ENCODE measurements at regions not wholly inside any gene's neighbourhood (a gene's known extent, or its start where the extent isn't known, plus 50 kb on each side); places are given as distances from the start of the nearest gene placed in this dataset.
"Not testable (repeated sequence)": the region's sequence is repeated elsewhere in the genome, so short reads cannot be mapped to it uniquely, and the experiment has no call there.

DNA sequence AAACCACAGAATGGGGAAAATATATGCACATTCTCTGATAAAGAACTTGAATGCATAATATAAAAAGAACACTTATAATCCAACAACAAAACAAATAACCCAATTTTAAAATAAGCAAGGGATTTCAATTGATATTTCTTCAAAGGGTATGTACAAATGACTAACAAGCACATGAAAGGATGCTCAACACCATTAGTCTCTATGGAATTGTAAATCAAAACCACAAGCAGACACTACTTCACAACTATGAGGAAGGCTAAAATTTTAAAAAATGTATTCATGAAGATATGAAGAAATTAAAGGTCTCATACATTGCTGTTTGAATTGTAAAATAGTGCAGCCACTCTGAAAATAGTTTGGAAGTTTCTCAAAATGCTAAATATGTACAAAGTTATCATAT is 78.9 kb upstream of the GAS1 start:
- TF ChIP-seq, protein P1, sequence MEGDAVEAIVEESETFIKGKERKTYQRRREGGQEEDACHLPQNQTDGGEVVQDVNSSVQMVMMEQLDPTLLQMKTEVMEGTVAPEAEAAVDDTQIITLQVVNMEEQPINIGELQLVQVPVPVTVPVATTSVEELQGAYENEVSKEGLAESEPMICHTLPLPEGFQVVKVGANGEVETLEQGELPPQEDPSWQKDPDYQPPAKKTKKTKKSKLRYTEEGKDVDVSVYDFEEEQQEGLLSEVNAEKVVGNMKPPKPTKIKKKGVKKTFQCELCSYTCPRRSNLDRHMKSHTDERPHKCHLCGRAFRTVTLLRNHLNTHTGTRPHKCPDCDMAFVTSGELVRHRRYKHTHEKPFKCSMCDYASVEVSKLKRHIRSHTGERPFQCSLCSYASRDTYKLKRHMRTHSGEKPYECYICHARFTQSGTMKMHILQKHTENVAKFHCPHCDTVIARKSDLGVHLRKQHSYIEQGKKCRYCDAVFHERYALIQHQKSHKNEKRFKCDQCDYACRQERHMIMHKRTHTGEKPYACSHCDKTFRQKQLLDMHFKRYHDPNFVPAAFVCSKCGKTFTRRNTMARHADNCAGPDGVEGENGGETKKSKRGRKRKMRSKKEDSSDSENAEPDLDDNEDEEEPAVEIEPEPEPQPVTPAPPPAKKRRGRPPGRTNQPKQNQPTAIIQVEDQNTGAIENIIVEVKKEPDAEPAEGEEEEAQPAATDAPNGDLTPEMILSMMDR (conservative IDR thresholded peaks at IDR 0.05; ENCODE audit: low read depth, low read length): no peak
- no peak for DNase-seq (ENCODE audit: low read depth)
- no peak overlapping the region for H3K4me3 ChIP-seq (ENCODE audit: low read depth, low read length)

DNA sequence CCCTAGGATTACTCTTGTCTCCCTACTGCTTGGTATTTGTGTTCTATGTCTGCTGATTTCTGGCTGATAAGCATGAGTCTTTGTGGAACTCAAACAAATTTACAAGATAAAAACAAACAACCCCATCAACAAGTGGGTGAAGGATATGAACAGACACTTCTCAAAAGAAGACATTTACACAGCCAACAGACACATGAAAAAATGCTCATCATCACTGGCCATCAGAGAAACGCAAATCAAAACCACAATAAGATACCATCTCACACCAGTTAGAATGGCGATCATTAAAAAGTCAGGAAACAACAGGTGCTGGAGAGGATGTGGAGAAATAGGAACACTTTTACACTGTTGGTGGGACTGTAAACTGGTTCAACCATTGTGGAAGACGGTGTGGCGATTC is 81.5 kb upstream of the GAS1 start:
- H3K4me3 ChIP-seq (ENCODE audit: low read depth, low read length); DNase-seq (ENCODE audit: low read depth): not testable (repeated sequence)

DNA sequence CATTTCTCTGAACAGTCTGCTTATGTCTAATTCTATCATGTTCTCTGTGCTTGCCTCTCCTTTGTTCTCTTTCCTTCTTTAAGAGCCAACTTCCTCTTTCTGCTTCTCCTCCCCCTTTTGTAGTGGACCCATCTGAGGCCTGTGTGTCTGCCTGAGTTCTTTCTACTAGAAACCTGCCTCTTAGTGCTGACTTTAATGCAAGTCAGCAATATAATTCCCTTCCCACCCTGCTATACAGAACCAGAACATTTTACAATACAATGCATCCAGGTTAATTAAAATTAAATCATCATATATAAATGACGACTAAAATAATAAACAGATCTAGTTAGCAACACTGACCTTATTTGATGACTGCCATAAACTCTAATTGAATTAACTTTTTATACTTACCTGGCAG is 82.6 kb upstream of the GAS1 start:
- H3K4me3 ChIP-seq (ENCODE audit: low read depth, low read length): no peak overlapping the region
- no peak for DNase-seq (ENCODE audit: low read depth)
- TF ChIP-seq, protein P1 (conservative IDR thresholded peaks at IDR 0.05; ENCODE audit: low read depth, low read length): no peak

DNA sequence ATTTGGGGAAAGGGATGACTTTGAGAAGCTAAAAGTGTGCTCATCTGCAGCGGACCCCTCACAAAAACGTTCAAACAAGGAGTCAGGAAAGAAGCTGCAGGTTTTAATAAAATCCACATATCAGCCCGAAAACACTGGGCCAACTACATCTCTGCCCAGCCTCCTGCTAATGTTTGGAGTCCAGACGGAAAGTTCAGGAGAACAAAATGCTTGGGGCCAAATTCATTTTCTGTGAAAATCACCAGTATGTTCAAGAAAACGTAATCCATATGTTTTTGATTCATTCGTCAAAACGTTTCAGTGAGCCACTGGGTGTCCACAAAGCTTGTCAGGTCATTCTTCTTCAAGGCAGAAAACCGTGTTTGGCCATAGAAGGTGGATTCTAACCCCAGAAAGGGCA is 87.5 kb upstream of the GAS1 start:
- TF ChIP-seq, protein P1 (conservative IDR thresholded peaks at IDR 0.05; ENCODE audit: low read depth, low read length): no peak
- no peak for DNase-seq (ENCODE audit: low read depth)
- no peak overlapping the region for H3K4me3 ChIP-seq (ENCODE audit: low read depth, low read length)

DNA sequence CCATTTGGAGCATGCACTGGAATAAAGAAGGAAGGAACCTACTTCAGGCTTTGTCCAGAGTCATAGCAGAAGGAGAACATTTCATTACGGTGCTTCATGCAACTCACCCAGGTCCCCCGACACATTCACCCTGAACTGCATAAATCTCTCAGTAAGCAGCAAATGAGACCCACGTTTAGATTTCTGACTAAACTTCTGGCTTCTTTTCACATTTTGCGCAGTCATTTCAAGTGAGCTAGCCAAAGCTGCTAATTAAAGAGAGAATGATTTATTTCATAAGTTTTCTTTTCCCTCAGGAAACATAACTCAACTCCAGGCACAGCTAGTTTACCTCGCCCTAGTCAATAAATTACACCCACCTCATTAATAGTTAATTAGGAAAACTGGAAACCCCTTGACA is 88.6 kb upstream of the GAS1 start:
- H3K4me3 ChIP-seq (ENCODE audit: low read depth, low read length): no peak overlapping the region
- TF ChIP-seq, protein P1 (conservative IDR thresholded peaks at IDR 0.05; ENCODE audit: low read depth, low read length): no peak
- DNase-seq (ENCODE audit: low read depth): no peak

DNA sequence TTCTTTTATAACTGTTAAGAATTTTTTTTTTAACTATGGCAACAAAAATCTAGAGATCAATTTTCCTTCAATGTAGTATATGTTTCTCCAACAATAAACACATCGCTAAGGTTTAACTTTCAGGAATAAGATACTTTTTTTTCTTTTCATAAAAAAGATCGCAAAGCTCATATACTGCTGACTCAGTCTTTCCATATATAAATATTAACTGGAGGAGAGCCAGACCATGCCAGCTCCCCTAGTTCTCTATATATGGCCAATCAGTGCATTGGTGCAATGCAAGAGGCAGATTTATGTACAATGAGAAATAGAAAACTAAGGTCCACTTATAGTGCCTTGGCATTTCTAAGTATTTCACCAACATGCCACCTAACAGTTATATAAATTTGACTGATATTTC is 89.2 kb upstream of the GAS1 start:
- TF ChIP-seq, protein P1 (conservative IDR thresholded peaks at IDR 0.05; ENCODE audit: low read depth, low read length): no peak
- H3K4me3 ChIP-seq (ENCODE audit: low read depth, low read length): no peak overlapping the region
- no peak for DNase-seq (ENCODE audit: low read depth)

DNA sequence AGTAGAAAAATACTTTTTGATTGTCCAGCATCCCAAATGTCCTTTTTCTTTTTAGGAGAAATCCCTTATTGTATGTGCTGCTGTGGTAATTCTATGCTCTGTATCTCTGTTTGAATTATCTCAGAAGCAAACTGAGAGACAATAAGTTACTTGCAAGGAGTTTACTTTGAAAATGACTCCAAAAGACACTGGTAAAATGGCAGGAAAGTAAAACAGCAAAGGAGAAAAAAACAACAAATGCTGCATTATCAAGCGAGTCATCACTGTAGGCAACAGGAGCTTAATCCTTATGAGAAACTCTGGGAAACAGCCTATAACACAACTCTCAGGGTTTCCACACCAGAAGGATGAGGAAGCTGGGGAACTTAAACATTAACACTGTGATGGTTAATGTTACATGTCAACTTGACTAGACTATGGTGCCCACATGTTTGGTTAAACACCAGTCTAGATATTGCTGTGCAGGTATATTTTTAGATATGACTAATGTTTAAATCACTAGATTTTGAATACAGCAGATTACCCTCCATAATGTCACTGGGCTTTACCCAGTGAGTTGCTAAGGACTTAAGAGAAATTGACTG is 92.6 kb upstream of the GAS1 start:
- no peak overlapping the region for H3K4me3 ChIP-seq (ENCODE audit: low read depth, low read length)
- TF ChIP-seq, protein P1 (conservative IDR thresholded peaks at IDR 0.05; ENCODE audit: low read depth, low read length): no peak
- DNase-seq (ENCODE audit: low read depth): no peak

All from choroid plexus epithelial cell (primary cell).